HepG2 (cell line): ENCODE measurements at regions not wholly inside any gene's neighbourhood (a gene's known extent, or its start where the extent isn't known, plus 50 kb on each side); places are given as distances from the start of the nearest gene placed in this dataset.

ENCODE experiments used
- ATAC-seq: fragments of 200-7000 bp; cut with Tn5 transposase; 3 replicates; pipeline ENCODE4 v1.9.1; 2020; ENCODE audit warnings: mild to moderate bottlenecking, moderate library complexity
- BruUV-seq: library from RNA; stranded (reverse); fragments of 400-500 nt; replicated peaks from 2 replicates; lab custom pipeline; 2021; lab: Mats Ljungman, UMichigan
- CTCF ChIA-PET: fragments of 300-600 bp; formaldehyde crosslinking; extraction: SDS; loops from one replicate; lab custom pipeline; 2021; ENCODE audit warnings: low total read pairs, inconsistent platforms, low intra/inter-chr PET ratio; lab: Yijun Ruan, JAX
- POLR2A ChIA-PET: fragments of 350-600 bp; sonication (Branson Sonifier 250); formaldehyde crosslinking; loops from one replicate; lab custom pipeline; 2020; ENCODE audit warnings: antibody characterized with exemption, inconsistent platforms; lab: Yijun Ruan, JAX
- DNase-seq: peaks from one replicate; pipeline ENCODE4 v3.0.0-alpha.2; 2015; ENCODE audit warnings: low spot score
- FAIRE-seq: peaks from 3 replicates; lab custom pipeline; 2011; peaks lifted over from hg19 to GRCh38; lab: Jason Lieb, UNC
- H2AFZ ChIP-seq: one replicate; pipeline ENCODE4 v1.6.1; 2011; ENCODE audit warnings: low read length, inconsistent platforms
- H3K27ac ChIP-seq: fragments of 300-600 bp; 3 replicates; pipeline ENCODE4 v1.8.0; 2011; ENCODE audit warnings: mixed run types, mild to moderate bottlenecking, mixed read lengths, low read length, inconsistent platforms; ENCODE audit not compliant: insufficient read depth; ENCODE audit errors: extremely low read length
- H3K27me3 ChIP-seq, 2 experiments: fragments of 200-600 bp in 1 of 2; 2 replicates in 1 of 2; 3 replicates in 1 of 2; pipeline versions ENCODE4 v1.6.0 to v1.8.0; 2011; ENCODE audit warnings: low read length in 2 of 2, mild to moderate bottlenecking in 2 of 2, moderate library complexity in 2 of 2, inconsistent platforms in 1 of 2; ENCODE audit not compliant: insufficient read depth in 2 of 2, control insufficient read depth in 1 of 2
- H3K36me3 ChIP-seq, 2 experiments: fragments of 200-600 bp in 1 of 2; replicated peaks in 1 of 2; 2 replicates in 1 of 2; 3 replicates in 1 of 2; pipeline versions ENCODE4 v1.5.1 to v1.8.0; 2011; ENCODE audit warnings: low read length in 2 of 2, inconsistent platforms in 1 of 2; ENCODE audit not compliant: insufficient read depth in 2 of 2, control insufficient read depth in 1 of 2
- H3K4me1 ChIP-seq: 2 replicates; pipeline ENCODE4 v1.5.1; 2012; ENCODE audit warnings: low read length, inconsistent platforms; ENCODE audit not compliant: insufficient read depth
- H3K4me2 ChIP-seq: 2 replicates; pipeline ENCODE4 v1.6.0; 2011; ENCODE audit warnings: low read depth, low read length, inconsistent platforms
- H3K4me3 ChIP-seq, 3 experiments: fragments of 200-600 bp in 1 of 3; sonication (generic), shearing (Covaris generic) in 1 of 3; replicated peaks in 1 of 3; 2 replicates each; pipeline ENCODE4 v1.5.1; 2011 to 2016; ENCODE audit warnings: low read length in 3 of 3, inconsistent platforms in 2 of 3, low read depth in 2 of 3, mild to moderate bottlenecking in 2 of 3, control low read depth in 1 of 3, mixed read lengths in 1 of 3; ENCODE audit not compliant: insufficient read depth in 1 of 3
- H3K79me2 ChIP-seq: one replicate; pipeline ENCODE4 v1.6.1; 2011; ENCODE audit warnings: low read length, inconsistent platforms; ENCODE audit not compliant: insufficient read depth
- H3K9ac ChIP-seq: 2 replicates; pipeline ENCODE4 v1.6.0; 2011; ENCODE audit warnings: mild to moderate bottlenecking, low read depth, low read length, inconsistent platforms; ENCODE audit not compliant: insufficient read depth
- H3K9me3 ChIP-seq: 2 replicates; pipeline ENCODE4 v1.5.1; 2012; ENCODE audit warnings: mild to moderate bottlenecking, low read length
- H4K20me1 ChIP-seq: 2 replicates; pipeline ENCODE4 v1.6.0; 2011; ENCODE audit warnings: inconsistent platforms, mild to moderate bottlenecking, low read length, moderate library complexity; ENCODE audit not compliant: insufficient read depth
- CBX2 ChIP-seq, 2 experiments: fragments of 200-600 bp in 1 of 2; sonication (generic); formaldehyde crosslinking in 1 of 2; IDR thresholded peaks; 2 replicates each; pipeline versions ENCODE4 v1.7.0 to v1.8.1; 2018 to 2022; ENCODE audit warnings: low read depth in 2 of 2, low read length in 1 of 2, mild to moderate bottlenecking in 1 of 2, missing genetic modification reagents in 1 of 2
- ESRRA ChIP-seq: sonication (generic); formaldehyde crosslinking; IDR thresholded peaks from 2 replicates; pipeline ENCODE4 v1.5.1; 2020; ENCODE audit warnings: mild to moderate bottlenecking, low read depth, missing genetic modification reagents
- ETS1 ChIP-seq: sonication (generic); formaldehyde crosslinking; IDR thresholded peaks from 2 replicates; pipeline ENCODE4 v1.4.0; 2020; ENCODE audit warnings: missing genetic modification reagents
- FOSL1 ChIP-seq: sonication (generic); formaldehyde crosslinking; IDR thresholded peaks from 2 replicates; pipeline ENCODE4 v1.9.0; 2021; ENCODE audit warnings: missing genetic modification reagents, borderline replicate concordance
- FOXO1 ChIP-seq: sonication (generic); formaldehyde crosslinking; IDR thresholded peaks from 2 replicates; pipeline ENCODE4 v1.4.0; 2020; ENCODE audit warnings: missing genetic modification reagents
- GTF3A ChIP-seq: sonication (generic); formaldehyde crosslinking; conservative IDR thresholded peaks from 2 replicates; pipeline ENCODE4 v1.4.0; 2020; ENCODE audit warnings: mild to moderate bottlenecking, missing genetic modification reagents
- HNF4G ChIP-seq, 2 experiments: sonication (generic) in 1 of 2; formaldehyde crosslinking in 1 of 2; IDR thresholded peaks; 2 replicates each; pipeline versions ENCODE4 v1.4.0 to v1.6.1; 2011 to 2020; ENCODE audit warnings: borderline replicate concordance in 2 of 2, low read depth in 2 of 2, mild to moderate bottlenecking in 2 of 2, low read length in 1 of 2, missing genetic modification reagents in 1 of 2, moderate library complexity in 1 of 2
- MXD4 ChIP-seq: IDR thresholded peaks from 2 replicates; pipeline ENCODE4 v1.6.1; 2016; ENCODE audit warnings: mild to moderate bottlenecking, missing biosample characterization, missing genetic modification reagents
- PLSCR1 ChIP-seq: sonication (generic); formaldehyde crosslinking; IDR thresholded peaks from 2 replicates; pipeline ENCODE4 v1.5.0; 2020; ENCODE audit warnings: missing genetic modification reagents, mild to moderate bottlenecking, borderline replicate concordance
- PPARG ChIP-seq: conservative IDR thresholded peaks from 2 replicates; pipeline ENCODE4 v1.6.1; 2016; ENCODE audit warnings: missing biosample characterization, missing genetic modification reagents
- REST ChIP-seq, 2 experiments: IDR thresholded peaks; 2 replicates each; pipeline ENCODE4 v1.6.1; 2011 to 2012; ENCODE audit warnings: low read length in 2 of 2, borderline replicate concordance in 1 of 2, low read depth in 1 of 2, mild to moderate bottlenecking in 1 of 2, moderate library complexity in 1 of 2
- ZNF33B ChIP-seq: sonication (generic); formaldehyde crosslinking; IDR thresholded peaks from 2 replicates; pipeline ENCODE4 v1.5.1; 2020; ENCODE audit warnings: mild to moderate bottlenecking, missing genetic modification reagents
- ZNF468 ChIP-seq: sonication (generic); formaldehyde crosslinking; IDR thresholded peaks from 2 replicates; pipeline ENCODE4 v1.8.0; 2022; ENCODE audit warnings: mild to moderate bottlenecking, moderate library complexity, missing genetic modification reagents
- WGBS: methylation state at CpG from one replicate; pipeline ENCODE4 v1.1.6; 2017; ENCODE audit warnings: low lambda C conversion rate; 5-methylcytosine and 5-hydroxymethylcytosine counted together
- in situ Hi-C: cut with HindIII; loops from 2 replicates; pipeline ENCODE4 v1.10.0; 2017; ENCODE audit warnings: low pct_unique_long_range_greater_than_20kb; ENCODE audit not compliant: extremely low pct_ligation_motif_present
- intact Hi-C: fragments of 100-400 bp; cut with micrococcal nuclease; formaldehyde crosslinking; loops from one replicate; pipeline ENCODE4 v1.10.0; 2022; ENCODE audit not compliant: unreplicated experiment

- no peaks in the 10 kb centered on the region for H3K36me3 ChIP-seq
- FAIRE-seq (no peak), DNase-seq (no peak), ATAC-seq (no peak)
- H3K27ac ChIP-seq = no peak overlapping the region
- no peak overlapping the region for H2AFZ ChIP-seq
- H3K4me1 ChIP-seq = no peaks in the 10 kb centered on the region
- H4K20me1 ChIP-seq = no peaks in the 10 kb centered on the region
- no peaks in the 10 kb centered on the region for H3K27me3 ChIP-seq
- 8% methylated on average over 1 of the region's 1 CpG for WGBS
- H3K4me2 ChIP-seq = no peak overlapping the region
- no peaks in the 10 kb centered on the region for H3K79me2 ChIP-seq
- POLR2A ChIA-PET = no interaction called here
- TF ChIP-seq PLSCR1 (CRISPR knock-in tag) (no peak), REST (IDR thresholded peaks at IDR 0.05; ENCODE audit: borderline replicate concordance in 1 of 2, low read depth in 1 of 2, low read length in 2 of 2) (no peak), FOXO1 (CRISPR knock-in tag) (no peak), ESRRA (CRISPR knock-in tag) (no peak), ZNF468 (CRISPR knock-in tag) (no peak), GTF3A (CRISPR knock-in tag) (no peak), HNF4G (IDR thresholded peaks at IDR 0.05; ENCODE audit: borderline replicate concordance, low read depth, low read length) (no peak), HNF4G (CRISPR knock-in tag; IDR thresholded peaks at IDR 0.05; ENCODE audit: borderline replicate concordance, low read depth) (no peak), PPARG (no peak), ETS1 (no peak), CBX2 (IDR thresholded peaks at IDR 0.05; ENCODE audit: low read depth, low read length) (no peak), CBX2 (CRISPR knock-in tag; IDR thresholded peaks at IDR 0.05; ENCODE audit: low read depth) (no peak), FOSL1 (CRISPR knock-in tag) (no peak), MXD4 (CRISPR knock-in tag) (no peak), ZNF33B (CRISPR knock-in tag) (no peak)
- H3K9me3 ChIP-seq = no peaks in the 10 kb centered on the region
- H3K9ac ChIP-seq = no peak overlapping the region
- intact Hi-C loops = no loop called here
- BruUV-seq = no TSS peak
- CTCF ChIA-PET = no interaction called here
- H3K4me3 ChIP-seq = no peak overlapping the region
- in situ Hi-C loops = no loop called here
Measured at GRCh38 chr4:147109800-147110199, 164.1 kb upstream of the TTC29 start.
